ENCODE measurements at regions not wholly inside any gene's neighbourhood (a gene's known extent, or its start where the extent isn't known, plus 50 kb on each side); places are given as distances from the start of the nearest gene placed in this dataset.

DNA sequence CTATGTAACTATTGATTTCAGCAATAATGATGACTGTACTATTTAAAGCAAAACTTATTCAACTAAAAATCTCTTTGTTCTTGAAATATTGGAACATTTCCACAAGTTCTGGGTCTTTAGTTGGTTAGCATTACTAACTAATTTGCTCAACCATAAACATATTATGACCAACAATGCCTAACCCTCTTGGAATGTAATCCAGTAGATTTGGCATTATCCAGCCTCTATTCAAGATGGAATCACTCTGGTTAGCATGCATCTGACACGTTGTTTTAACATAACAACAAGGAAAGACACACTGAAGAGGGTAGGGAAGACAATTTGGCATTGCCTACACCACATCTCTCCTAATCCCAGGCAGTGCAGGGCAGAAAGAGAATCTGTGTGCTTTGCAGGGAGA is 941.3 kb upstream of the PCDH20 start:
- Histone ChIP-seq H3K4me3 (no peak overlapping the region), H3K79me2 (ENCODE audit: control insufficient read depth, insufficient read depth, low read length) (no peaks in the 10 kb centered on the region), H2AFZ (ENCODE audit: control insufficient read depth, low read depth, low read length) (no peak overlapping the region), H3K9ac (ENCODE audit: control insufficient read depth, insufficient read depth, low read length) (no peak overlapping the region), H3K4me1 (ENCODE audit: control insufficient read depth, insufficient read depth, low read length) (no peaks in the 10 kb centered on the region), H4K20me1 (ENCODE audit: control insufficient read depth, insufficient read depth) (no peaks in the 10 kb centered on the region), H3K36me3 (ENCODE audit: control insufficient read depth in 2 of 2, insufficient read depth in 2 of 2, low read length in 1 of 2) (no peaks in the 10 kb centered on the region), H3K4me2 (ENCODE audit: control insufficient read depth, insufficient read depth) (no peak overlapping the region), H3K9me3 (replicated peaks; ENCODE audit: control insufficient read depth, insufficient read depth, low read length) (no peaks in the 10 kb centered on the region), H3K27me3 (replicated peaks in 1 of 2; ENCODE audit: control insufficient read depth in 2 of 2, insufficient read depth in 2 of 2, low read length in 1 of 2) (no peaks in the 10 kb centered on the region), H3K27ac (ENCODE audit: control insufficient read depth, insufficient read depth) (no peak overlapping the region)
- SMC1A ChIA-PET (ENCODE audit: uncharacterized antibody, unreplicated experiment): interaction anchor here (1.7 to 7.4 kb wide), 2 partner anchors 36 to 238 kb away, joined by 6 to 103 read pairs; no protein-coding TSS in a partner anchor
- FAIRE-seq (no peak), DNase-seq (ENCODE audit: low read depth, low spot score) (no peak), ATAC-seq (no peak)
- POLR2A ChIA-PET: interaction anchor here (0.7 kb wide), 1 partner anchor 50 kb away, joined by 3 read pairs; no protein-coding TSS in a partner anchor
- 5% methylated on average over 1 of the region's 1 CpG for WGBS (ENCODE audit: insufficient coverage, insufficient replicate concordance, low lambda C conversion rate, missing lambda C conversion rate)
- intact Hi-C loops (cut with micrococcal nuclease; ENCODE audit: unreplicated experiment) (no loop called here), in situ Hi-C loops (cut with MboI) (loop anchor here (25.0 kb wide), 1 partner anchor 470 kb away; no protein-coding TSS in a partner anchor)
- BruUV-seq (replicated peaks): no TSS peak
- RAD21 ChIA-PET (ENCODE audit: unreplicated experiment): interaction anchor here (1.0 to 4.0 kb wide), 6 partner anchors 9 to 239 kb away, joined by 3 to 63 read pairs (median 4); no protein-coding TSS in a partner anchor
- CTCF ChIA-PET: interaction anchor here (0.6 to 5.0 kb wide), 9 partner anchors 9 to 585 kb away, joined by 3 to 73 read pairs (median 6); no protein-coding TSS in a partner anchor
- TF ChIP-seq, protein P1, sequence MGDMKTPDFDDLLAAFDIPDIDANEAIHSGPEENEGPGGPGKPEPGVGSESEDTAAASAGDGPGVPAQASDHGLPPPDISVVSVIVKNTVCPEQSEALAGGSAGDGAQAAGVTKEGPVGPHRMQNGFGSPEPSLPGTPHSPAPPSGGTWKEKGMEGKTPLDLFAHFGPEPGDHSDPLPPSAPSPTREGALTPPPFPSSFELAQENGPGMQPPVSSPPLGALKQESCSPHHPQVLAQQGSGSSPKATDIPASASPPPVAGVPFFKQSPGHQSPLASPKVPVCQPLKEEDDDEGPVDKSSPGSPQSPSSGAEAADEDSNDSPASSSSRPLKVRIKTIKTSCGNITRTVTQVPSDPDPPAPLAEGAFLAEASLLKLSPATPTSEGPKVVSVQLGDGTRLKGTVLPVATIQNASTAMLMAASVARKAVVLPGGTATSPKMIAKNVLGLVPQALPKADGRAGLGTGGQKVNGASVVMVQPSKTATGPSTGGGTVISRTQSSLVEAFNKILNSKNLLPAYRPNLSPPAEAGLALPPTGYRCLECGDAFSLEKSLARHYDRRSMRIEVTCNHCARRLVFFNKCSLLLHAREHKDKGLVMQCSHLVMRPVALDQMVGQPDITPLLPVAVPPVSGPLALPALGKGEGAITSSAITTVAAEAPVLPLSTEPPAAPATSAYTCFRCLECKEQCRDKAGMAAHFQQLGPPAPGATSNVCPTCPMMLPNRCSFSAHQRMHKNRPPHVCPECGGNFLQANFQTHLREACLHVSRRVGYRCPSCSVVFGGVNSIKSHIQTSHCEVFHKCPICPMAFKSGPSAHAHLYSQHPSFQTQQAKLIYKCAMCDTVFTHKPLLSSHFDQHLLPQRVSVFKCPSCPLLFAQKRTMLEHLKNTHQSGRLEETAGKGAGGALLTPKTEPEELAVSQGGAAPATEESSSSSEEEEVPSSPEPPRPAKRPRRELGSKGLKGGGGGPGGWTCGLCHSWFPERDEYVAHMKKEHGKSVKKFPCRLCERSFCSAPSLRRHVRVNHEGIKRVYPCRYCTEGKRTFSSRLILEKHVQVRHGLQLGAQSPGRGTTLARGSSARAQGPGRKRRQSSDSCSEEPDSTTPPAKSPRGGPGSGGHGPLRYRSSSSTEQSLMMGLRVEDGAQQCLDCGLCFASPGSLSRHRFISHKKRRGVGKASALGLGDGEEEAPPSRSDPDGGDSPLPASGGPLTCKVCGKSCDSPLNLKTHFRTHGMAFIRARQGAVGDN (IDR thresholded peaks at IDR 0.05): no peak
- TF ChIP-seq ZNF207 (IDR thresholded peaks at IDR 0.05; ENCODE audit: borderline replicate concordance): no peak
